ENCODE measurements at regions not wholly inside any gene's neighbourhood (a gene's known extent, or its start where the extent isn't known, plus 50 kb on each side); places are given as distances from the start of the nearest gene placed in this dataset.
A peak's percentile ranks its signal among the peaks of the same experiment; 100 is the strongest.

DNA sequence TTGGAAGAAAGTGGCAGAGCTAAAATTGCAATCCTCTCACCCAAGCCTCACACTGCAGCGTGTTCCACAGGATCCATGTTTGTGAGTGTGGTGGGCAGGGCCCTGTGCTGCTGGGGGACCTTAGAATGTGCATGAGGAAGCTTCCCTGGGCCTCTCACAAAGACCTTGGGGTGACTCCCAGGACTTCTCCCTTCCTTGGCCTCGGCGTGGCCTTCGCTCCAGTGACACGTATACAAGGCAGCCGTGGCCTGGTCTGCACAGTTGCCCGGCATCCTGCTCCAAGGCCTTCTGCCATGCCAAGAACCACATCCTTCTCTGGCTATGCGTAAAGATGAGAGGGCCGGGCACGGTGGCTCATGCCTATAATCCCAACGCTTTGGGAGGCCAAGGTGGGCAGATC, 196.4 kb downstream of the UACA start:
- DNase-seq (ENCODE audit: low read depth in 1 of 2, low spot score in 2 of 2), result peak in 1 of 2 experiments; percentile 38
- Histone ChIP-seq H2AK5ac (ENCODE audit: low read depth, low read length) (no peak overlapping the region), H3K27me3 (replicated peaks in 1 of 4; ENCODE audit: control insufficient read depth in 3 of 4, extremely low read depth in 1 of 4, insufficient read depth in 3 of 4, low read length in 3 of 4) (no peaks in the 10 kb centered on the region)
- TF ChIP-seq KDM4A (IDR thresholded peaks at IDR 0.05; ENCODE audit: low read depth, low read length, severe bottlenecking) (no peak), SP2 (IDR thresholded peaks at IDR 0.05; ENCODE audit: low read length) (no peak), RAD21 (IDR thresholded peaks at IDR 0.05 in 1 of 2, conservative IDR thresholded peaks at IDR 0.05 in 1 of 2; ENCODE audit: low read depth in 2 of 2, low read length in 2 of 2) (no peak), NANOG (IDR thresholded peaks at IDR 0.05; ENCODE audit: insufficient read depth, low read depth, low read length, poor library complexity, severe bottlenecking) (no peak), TAF7 (optimal IDR thresholded peaks at IDR 0.05; ENCODE audit: borderline replicate concordance, low read depth, low read length) (no peak), CHD2 (IDR thresholded peaks at IDR 0.05; ENCODE audit: low read length) (no peak), TBP (IDR thresholded peaks at IDR 0.05; ENCODE audit: low read depth, low read length) (no peak), EGR1 (IDR thresholded peaks at IDR 0.05; ENCODE audit: borderline replicate concordance, low read depth, low read length) (no peak), PHF8 (conservative IDR thresholded peaks at IDR 0.05; ENCODE audit: low read depth, low read length) (no peak)
- TF ChIP-seq, protein P1, sequence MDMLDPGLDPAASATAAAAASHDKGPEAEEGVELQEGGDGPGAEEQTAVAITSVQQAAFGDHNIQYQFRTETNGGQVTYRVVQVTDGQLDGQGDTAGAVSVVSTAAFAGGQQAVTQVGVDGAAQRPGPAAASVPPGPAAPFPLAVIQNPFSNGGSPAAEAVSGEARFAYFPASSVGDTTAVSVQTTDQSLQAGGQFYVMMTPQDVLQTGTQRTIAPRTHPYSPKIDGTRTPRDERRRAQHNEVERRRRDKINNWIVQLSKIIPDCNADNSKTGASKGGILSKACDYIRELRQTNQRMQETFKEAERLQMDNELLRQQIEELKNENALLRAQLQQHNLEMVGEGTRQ (IDR thresholded peaks at IDR 0.05; ENCODE audit: low read length), result no peak
- TF ChIP-seq, protein P2, sequence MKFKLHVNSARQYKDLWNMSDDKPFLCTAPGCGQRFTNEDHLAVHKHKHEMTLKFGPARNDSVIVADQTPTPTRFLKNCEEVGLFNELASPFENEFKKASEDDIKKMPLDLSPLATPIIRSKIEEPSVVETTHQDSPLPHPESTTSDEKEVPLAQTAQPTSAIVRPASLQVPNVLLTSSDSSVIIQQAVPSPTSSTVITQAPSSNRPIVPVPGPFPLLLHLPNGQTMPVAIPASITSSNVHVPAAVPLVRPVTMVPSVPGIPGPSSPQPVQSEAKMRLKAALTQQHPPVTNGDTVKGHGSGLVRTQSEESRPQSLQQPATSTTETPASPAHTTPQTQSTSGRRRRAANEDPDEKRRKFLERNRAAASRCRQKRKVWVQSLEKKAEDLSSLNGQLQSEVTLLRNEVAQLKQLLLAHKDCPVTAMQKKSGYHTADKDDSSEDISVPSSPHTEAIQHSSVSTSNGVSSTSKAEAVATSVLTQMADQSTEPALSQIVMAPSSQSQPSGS (IDR thresholded peaks at IDR 0.05; ENCODE audit: low read length), result no peak

More for the DNA sequence above, 196.4 kb downstream of the UACA start:
- no peak overlapping the region for H3K23ac ChIP-seq (ENCODE audit: insufficient read length)
- FAIRE-seq, result no peak
- H3K9me3 ChIP-seq (ENCODE audit: insufficient read depth in 2 of 2, low read depth in 1 of 2, low read length in 1 of 2), result no peaks in the 10 kb centered on the region
- H4K5ac ChIP-seq (ENCODE audit: insufficient read length, low read depth, low read length), result no peak overlapping the region
- no peak overlapping the region for H2BK12ac ChIP-seq (ENCODE audit: low read depth, low read length)
- H3K27ac ChIP-seq (ENCODE audit: low read depth, low read length), result no peak overlapping the region
- H4K91ac ChIP-seq (replicated peaks; ENCODE audit: insufficient read length, low read length), result no peak overlapping the region
- H3K18ac ChIP-seq (ENCODE audit: extremely low read depth, low read length), result no peak overlapping the region
- 88% methylated on average over 10 of the region's 11 CpGs; no CpG with 5 or more reads in 1 of the 2 experiments for WGBS, 2 experiments (ENCODE audit: extremely low coverage in 1 of 2, insufficient coverage in 1 of 2, insufficient read length in 1 of 2, insufficient replicate concordance in 2 of 2, low coverage in 1 of 2, low lambda C conversion rate in 2 of 2, missing lambda C conversion rate in 1 of 2)
- no peak overlapping the region for H3K9ac ChIP-seq (replicated peaks in 1 of 4; ENCODE audit: extremely low read depth in 1 of 4, low read depth in 3 of 4, low read length in 3 of 4)
- H3K14ac ChIP-seq (ENCODE audit: insufficient read length), result no peak overlapping the region
- H4K20me1 ChIP-seq (replicated peaks in 1 of 2; ENCODE audit: control insufficient read depth in 1 of 2, insufficient read depth in 2 of 2, low read length in 2 of 2), result no peaks in the 10 kb centered on the region
- no peak overlapping the region for H2BK15ac ChIP-seq (ENCODE audit: low read length)
- no peak overlapping the region for H2BK120ac ChIP-seq (replicated peaks; ENCODE audit: low read depth, low read length)
- H2AFZ ChIP-seq (ENCODE audit: low read length), result no peak overlapping the region
- no peak overlapping the region for H2BK20ac ChIP-seq (ENCODE audit: low read length)
- ChIA-PET CTCF (ENCODE audit: partially characterized antibody) (interaction anchor here (0.9 to 3.0 kb wide), 6 partner anchors 19 to 70 kb away, joined by 3 to 13 read pairs (median 4); no protein-coding TSS in a partner anchor), POLR2A (ENCODE audit: partially characterized antibody) (interaction anchor here (0.8 to 1.7 kb wide), 2 partner anchors 8 to 21 kb away, joined by 3 to 4 read pairs; no protein-coding TSS in a partner anchor)
- peaks cover 0 to 3% (median 1%) of the 10 kb centered on the region in 4 experiments; a peak in 1 of 7 replicates for H3K4me1 ChIP-seq (replicated peaks in 1 of 4; ENCODE audit: control insufficient read depth in 3 of 4, insufficient read depth in 4 of 4, low read length in 3 of 4)
- H3K56ac ChIP-seq (replicated peaks; ENCODE audit: insufficient read length, low read depth, low read length), result no peak overlapping the region
- no peaks in the 10 kb centered on the region for H3K79me1 ChIP-seq (ENCODE audit: low read depth, low read length)
- H3K79me2 ChIP-seq (ENCODE audit: control insufficient read depth in 1 of 2, insufficient read depth in 2 of 2, low read length in 2 of 2), result no peaks in the 10 kb centered on the region
- H3K4ac ChIP-seq (replicated peaks; ENCODE audit: insufficient read length, low read depth, low read length), result no peak overlapping the region
- no peak overlapping the region for H3K4me3 ChIP-seq (ENCODE audit: extremely low read depth in 1 of 4, insufficient read depth in 2 of 4, low read depth in 3 of 4, low read length in 4 of 4)
- H3K4me2 ChIP-seq (ENCODE audit: insufficient read depth in 1 of 2, low read depth in 2 of 2, low read length in 2 of 2), result no peak overlapping the region
- no peak overlapping the region for H2BK5ac ChIP-seq (ENCODE audit: low read depth, low read length)
- no peaks in the 10 kb centered on the region for H3K36me3 ChIP-seq (ENCODE audit: control insufficient read depth in 2 of 4, insufficient read depth in 4 of 4, low read length in 3 of 4)
- no peaks in the 10 kb centered on the region for H3K23me2 ChIP-seq (ENCODE audit: low read depth, low read length)
- H4K8ac ChIP-seq (ENCODE audit: extremely low read depth, insufficient read depth, low read length), result no peak overlapping the region

Measured in H1 (cell line).